ENCODE measurements at regions not wholly inside any gene's neighbourhood (a gene's known extent, or its start where the extent isn't known, plus 50 kb on each side); places are given as distances from the start of the nearest gene placed in this dataset.
"Not testable (repeated sequence)": the region's sequence is repeated elsewhere in the genome, so short reads cannot be mapped to it uniquely, and the experiment has no call there.

DNA sequence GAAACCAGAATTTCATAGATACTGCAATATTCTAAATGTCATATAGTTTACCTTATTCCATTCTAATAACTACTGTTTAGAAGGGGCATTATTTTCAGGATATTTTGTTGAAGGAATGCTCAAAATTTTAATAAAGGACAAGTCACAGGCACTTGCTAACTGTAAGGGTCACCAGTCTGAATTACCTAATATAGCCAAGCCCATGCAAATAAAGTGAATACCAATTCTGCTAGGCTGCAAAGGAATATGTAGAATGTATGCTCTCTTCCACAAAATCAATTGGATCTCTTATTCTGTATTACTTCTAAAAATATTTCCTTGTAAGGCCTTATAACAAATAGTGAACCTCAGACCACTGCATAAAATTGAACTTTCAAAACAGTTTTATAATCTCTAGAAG is 52.3 kb upstream of the FAT4 start:
- intact Hi-C loops (cut with DNase I) = no loop called here
- no peak for ATAC-seq
- no peak for DNase-seq (ENCODE audit: missing footprints)

DNA sequence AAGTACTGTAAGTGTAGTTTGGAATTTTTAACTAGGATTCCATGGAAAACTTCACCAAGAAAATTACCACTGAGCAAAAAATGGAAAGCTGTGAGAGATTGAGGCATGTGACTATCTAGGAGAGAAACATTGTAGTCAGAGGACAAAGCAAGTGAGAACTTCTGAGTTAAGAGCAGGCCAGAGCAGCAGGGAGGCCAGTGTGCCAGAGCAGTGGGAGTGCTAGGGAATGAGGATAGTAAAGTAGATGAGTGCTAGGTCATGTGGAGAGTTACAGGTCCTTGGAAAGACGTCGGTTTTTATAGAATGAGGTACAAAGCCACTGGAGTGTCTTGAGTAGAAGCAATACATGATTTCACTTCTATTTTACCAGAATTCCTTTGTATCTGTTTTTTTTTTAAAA is 52.7 kb upstream of the FAT4 start:
- intact Hi-C loops (cut with DNase I) = no loop called here
- DNase-seq (ENCODE audit: missing footprints) = no peak
- ATAC-seq = no peak

DNA sequence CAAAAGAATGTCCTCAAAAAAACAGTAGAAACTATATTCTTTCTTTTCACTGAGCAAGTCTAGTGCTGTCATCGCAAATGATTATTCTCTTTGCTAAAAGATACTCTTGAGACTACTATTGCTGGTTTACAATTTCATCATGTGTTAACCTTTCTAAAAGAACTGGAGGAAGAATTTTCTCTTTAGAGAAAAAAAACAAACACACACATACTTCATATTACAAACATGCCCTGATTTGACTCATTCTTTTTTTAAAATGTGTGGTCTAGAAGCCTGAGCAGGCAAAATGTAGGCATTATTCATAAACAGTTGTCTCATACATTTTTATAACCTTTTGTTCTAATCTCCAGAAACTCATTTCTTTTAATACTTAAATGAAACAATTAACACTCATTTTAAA is 60.6 kb upstream of the FAT4 start:
- ATAC-seq (no peak), DNase-seq (ENCODE audit: missing footprints) (no peak)
- intact Hi-C loops (cut with DNase I) = no loop called here

DNA sequence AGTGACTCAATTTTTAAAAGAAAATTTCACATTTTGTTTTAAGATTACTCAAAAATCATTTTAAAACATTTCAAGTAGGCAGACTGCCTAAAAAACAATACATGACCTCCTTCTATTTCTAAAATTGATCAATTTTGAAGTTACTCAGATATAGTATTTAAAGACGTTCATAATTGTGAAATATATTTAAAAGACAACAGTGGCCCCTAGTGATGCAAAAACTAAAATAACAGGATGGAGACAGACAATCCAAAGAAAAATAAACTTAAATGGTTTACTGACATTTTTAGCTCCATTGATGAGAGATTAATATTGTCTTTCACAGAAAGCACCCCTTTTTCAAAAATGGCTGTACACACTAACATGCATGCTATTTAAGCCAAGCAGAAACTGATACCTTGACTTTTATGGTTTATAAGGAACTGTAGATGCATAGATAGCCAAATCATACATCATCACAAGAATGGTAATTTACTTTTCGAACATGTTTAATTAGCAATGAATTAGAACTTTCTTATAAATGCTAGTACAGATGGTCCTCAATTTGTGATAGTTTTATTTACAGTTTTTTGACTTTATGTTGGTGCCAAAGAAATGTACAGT is 69.8 kb upstream of the FAT4 start:
- ATAC-seq (no peak), DNase-seq (ENCODE audit: missing footprints) (no peak)
- intact Hi-C loops (cut with DNase I) = loop anchor here (2.0 kb wide), 1 partner anchor 910 kb away; no protein-coding TSS in a partner anchor

DNA sequence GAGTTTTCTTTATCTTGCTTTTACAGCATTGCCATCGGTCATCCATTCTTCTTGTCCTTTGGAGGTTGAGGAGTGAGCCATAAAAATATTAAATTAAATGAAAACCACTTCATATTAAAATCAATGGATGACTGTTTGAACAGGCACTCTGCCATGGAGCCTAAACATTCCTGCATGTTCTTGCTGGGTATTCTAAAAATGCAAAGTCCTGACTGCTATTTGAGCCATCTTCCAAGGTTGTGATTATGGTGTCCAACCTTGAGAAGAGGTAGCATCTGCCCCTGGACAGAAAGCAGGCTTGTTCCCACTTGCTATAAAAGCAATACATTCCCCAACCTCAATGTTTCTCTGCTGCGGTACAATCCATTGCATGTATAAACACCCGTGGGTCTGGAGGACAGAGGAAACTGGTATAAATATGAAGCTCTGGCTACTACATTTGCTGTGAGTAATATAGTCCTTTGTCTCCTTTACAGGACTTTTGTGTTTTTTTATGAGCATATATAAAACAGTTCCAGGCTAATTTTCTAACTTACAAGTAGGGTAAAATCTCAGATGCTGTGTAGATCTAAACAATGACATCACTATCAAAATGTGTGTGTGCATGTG is 70.9 kb upstream of the FAT4 start:
- intact Hi-C loops (cut with DNase I) = loop anchor here (2.0 kb wide), 1 partner anchor 909 kb away; no protein-coding TSS in a partner anchor
- ATAC-seq (no peak), DNase-seq (ENCODE audit: missing footprints) (no peak)

DNA sequence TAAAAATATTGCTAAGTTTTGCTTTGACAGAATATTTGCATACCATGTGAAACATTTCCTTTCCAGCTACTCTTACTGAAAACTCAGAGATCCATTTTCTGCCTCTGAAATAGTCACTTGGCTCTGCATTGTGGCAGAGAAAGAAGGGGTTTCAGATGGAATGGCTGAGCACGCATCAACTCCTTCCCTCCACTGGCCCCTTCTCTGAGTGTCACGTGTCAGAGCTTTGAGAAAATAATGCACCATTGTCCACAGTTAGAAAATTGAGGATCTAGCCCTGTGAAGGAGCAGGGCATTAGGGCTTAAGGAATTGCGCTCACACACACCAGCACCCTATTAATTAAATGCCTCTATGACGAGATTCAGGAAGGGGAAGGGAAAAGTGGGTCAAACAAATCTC is 78.8 kb upstream of the FAT4 start:
- intact Hi-C loops (cut with DNase I) = no loop called here

DNA sequence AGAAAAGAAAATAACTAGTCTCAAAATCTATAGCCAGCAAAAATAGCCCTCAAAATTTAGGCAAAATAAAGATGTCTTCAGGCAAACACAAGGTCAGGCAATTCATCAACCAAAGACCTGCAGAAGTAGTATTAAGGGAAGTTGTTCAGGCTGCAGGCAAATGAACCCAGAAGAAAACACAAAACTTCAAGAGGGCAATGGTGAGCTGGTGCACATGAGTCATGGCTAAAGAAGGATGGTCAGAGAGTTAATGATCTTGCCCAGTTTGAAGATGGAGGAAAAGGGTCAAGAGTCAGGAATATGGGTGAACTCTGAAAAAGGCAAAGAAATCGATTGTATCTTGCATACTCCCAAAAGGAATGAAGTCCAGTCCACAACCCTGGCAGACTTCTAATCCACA is 83.1 kb upstream of the FAT4 start:
- no peak for ATAC-seq
- intact Hi-C loops (cut with DNase I) = no loop called here

More for the DNA sequence above, 78.8 kb upstream of the FAT4 start:
- DNase-seq (ENCODE audit: missing footprints) (no peak), ATAC-seq (no peak)

DNA sequence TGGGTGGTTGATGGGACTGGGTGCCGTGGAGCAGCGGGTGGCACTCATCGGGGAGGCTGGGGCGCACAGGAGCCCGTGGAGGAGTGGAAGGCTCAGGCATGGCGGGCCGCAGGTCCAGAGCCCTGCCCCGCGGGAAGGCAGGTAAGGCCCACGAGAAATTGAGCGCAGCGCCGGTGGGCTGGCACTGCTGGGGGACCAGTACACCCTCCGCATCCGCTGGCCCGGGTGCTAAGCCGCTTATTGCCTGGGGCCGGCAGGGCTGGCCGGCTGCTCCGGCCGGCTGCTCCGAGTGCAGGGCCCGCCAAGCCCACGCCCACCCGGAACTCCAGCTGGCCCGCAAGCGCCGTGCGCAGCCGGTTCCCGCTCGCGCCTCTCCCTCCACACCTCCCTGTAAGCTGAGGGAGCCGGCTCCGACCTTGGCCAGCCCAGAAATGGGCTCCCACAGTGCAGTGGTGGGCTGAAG is 85.1 kb upstream of the FAT4 start:
- intact Hi-C loops (cut with DNase I) = no loop called here
- DNase-seq (ENCODE audit: missing footprints) (no peak), ATAC-seq (no peak)

More for the DNA sequence above, 83.1 kb upstream of the FAT4 start:
- no peak for DNase-seq (ENCODE audit: missing footprints)

DNA sequence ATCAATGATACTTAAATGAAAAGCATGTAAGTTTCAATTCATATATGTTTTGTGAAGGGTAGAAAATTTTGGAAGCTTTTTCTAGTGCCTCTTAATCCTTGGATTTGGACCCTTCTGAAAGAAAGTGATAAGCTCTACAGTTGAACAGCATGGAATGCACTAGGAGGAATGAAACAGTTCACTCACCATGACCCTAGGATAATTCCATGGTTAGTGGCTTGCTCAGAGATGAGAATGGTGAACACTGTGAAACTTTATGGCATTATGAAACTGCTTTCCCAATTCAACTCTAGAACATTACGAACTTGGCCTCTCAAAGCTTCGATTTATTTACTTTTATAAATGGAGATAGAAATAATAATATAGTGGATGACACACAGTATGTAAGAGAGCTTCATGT is 88.9 kb upstream of the FAT4 start:
- DNase-seq (ENCODE audit: missing footprints) (no peak), ATAC-seq (no peak)
- intact Hi-C loops (cut with DNase I) = no loop called here

DNA sequence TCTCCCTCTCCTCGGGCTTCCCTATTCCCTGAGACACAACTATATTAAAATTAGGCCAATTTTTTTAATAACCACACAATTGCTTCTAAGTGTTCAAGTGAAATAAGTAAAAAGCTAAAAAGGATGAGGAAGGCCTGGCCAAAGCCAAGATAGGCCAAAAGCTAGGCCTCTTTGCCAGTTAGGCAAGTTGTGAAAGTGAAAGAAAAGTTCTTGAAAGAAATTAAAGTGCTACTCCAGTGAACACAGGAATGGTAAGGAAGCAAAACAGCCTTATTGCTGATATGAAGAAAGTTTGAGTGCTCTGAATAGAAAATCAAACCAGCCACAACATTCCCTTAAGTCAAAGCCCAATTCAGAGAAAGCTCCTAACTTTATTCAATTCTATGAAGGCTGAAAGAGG is 114.2 kb upstream of the FAT4 start:
- no peak for DNase-seq (ENCODE audit: missing footprints)
- intact Hi-C loops (cut with DNase I) = no loop called here

DNA sequence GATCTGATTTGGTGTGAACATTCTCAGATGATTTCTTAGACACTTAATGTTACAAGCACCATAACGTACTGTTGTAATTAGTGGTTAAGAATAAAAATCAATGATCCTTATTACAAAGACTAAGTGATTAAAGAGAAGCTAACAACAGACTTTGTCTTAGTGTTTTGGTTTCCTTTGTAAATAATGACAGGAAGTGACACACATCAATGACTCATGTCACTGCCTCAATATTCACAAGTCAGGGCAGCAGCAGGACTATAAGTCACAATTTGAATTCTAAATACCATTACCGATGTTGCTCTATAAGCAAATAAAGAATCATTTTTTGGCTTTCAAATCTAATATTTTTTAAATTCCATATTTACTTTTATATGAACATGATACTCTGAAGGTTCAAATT is 115.8 kb upstream of the FAT4 start:
- intact Hi-C loops (cut with DNase I) = no loop called here
- no peak for ATAC-seq

More for the DNA sequence above, 114.2 kb upstream of the FAT4 start:
- no peak for ATAC-seq

DNA sequence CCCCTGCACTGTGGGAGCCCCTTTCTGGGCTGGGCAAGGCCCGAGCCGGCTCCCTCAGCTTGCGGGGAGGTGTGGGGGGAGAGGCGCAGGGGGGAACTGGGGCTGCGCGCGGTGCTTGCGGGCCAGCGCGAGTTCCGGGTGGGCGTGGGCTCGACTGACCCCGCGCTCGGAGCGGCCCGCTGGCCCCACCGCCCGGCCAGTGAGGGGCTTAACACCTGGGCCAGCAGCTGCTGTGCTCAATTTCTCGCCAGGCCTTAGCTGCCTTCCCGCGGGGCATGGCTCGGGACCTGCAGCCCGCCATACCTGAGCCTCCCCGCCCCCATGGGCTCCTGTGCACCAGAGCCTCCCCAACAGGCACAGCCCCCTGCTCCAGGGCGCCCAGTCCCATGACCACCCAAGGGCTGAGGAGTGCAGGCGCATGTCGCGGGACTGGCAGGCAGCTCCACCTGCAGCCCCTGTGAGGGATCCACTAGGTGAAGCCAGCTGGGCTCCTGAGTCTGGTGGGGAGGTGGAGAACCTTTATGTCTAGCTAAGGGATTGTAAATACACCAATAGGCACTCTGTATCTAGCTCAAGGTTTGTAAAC is 122.8 kb upstream of the FAT4 start:
- peak; percentile 47 for DNase-seq (ENCODE audit: missing footprints)

More for the DNA sequence above, 115.8 kb upstream of the FAT4 start:
- no peak for DNase-seq (ENCODE audit: missing footprints)

DNA sequence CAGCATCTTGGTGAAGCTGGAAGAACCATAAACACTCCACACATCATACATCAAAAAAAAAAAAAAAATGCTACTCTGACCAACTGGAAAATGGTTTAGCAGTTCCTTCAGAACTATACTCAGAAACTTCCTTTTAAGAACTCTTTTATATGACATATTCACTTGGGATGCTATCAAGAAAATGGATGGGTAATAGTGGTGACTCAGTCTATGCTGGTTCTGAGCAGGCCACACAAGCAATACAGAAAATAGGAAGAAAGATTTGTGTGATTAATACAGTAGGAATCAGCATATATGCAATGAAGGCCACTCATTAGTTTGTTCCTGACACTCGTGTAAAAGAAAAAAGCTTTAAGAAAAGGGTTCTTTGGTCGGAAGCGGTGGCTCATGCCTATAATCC is 123.5 kb upstream of the FAT4 start:
- intact Hi-C loops (cut with DNase I) = no loop called here
- ATAC-seq = no peak
- DNase-seq (ENCODE audit: missing footprints) = no peak

More for the DNA sequence above, 122.8 kb upstream of the FAT4 start:
- intact Hi-C loops (cut with DNase I); ATAC-seq: not testable (repeated sequence)

DNA sequence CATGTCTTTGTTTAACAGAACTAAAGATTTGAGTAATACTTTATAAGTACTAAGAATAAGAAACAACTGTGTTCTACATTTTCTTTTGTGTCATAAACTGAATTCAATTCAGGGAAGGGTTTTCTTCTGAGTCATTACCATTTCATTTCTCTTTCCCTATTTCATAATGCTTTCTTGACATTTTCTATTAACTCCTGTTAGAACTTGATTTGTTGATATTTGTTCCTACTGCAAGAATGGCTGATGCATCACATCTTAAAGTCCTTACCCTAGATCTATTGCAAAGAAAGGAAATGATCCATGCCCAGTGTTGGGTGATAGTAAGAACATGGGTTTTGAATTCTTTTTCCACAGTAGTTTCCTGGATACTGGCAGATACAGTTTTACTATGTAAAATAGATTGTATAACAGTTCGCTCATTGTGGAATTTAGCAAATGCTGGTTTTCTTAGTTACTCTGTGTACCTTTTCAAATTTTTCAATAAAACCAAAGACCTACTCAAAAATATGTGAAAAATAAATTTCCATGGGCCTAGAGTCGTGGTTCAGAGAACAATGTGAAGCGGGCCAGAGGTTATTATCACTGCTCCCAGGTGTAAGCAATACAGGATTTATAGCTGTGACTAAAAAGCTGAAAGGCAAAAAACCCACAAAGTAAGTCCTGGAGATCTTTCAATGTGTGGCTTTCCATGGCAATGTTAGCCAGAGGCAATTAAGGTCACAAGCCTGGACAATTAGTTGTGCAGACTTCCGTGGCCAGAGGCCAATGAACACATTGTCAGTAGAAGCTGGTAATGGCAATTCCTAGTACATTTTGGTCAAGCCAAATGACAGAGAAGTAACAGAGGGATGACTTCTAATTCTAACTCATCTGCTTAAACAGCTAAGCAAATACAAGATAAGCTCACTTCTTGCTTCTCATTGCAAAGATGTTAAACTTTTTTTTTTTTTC is 127.3 kb upstream of the FAT4 start:
- ATAC-seq (no peak), DNase-seq (ENCODE audit: missing footprints) (no peak)
- intact Hi-C loops (cut with DNase I) = no loop called here

DNA sequence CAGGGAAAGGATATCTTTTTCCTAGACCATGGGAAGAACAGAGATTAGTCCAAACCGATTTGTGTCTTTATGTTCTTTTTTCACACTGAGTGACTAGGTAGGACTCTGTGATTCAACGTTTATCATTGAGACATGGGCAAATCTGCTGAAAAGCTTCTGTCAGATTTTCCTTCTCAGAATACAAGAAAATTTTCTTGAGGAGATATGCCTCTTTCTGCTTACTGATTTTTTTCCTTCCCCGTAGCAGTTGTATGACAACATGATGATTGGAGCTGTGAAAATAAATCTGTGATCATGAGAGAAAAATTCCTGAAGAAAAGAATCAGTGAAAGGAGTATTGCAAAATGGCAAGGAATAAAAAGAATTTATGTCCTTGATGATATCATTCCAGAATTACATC is 130.6 kb upstream of the FAT4 start:
- DNase-seq (ENCODE audit: missing footprints) = no peak
- intact Hi-C loops (cut with DNase I) = no loop called here
- no peak for ATAC-seq

DNA sequence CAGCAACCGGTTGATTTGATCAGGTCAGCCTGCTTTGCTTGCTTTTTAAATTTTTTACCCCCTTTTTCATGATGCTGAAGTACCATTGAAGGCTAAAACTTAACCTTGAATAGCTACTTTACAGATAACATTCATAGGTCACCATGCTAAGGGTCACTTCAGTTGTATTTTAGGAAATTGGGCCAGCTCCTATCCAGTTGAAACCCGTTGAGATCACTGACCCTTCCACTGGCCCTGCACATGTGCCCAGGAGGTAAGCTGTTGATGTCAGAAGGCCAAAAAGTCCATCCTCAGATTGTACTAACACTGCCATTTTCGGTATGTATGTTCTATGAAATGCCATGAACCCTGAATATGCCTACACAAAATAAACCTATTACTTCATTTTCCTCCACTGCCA is 133.0 kb upstream of the FAT4 start:
- intact Hi-C loops (cut with DNase I) = no loop called here

DNA sequence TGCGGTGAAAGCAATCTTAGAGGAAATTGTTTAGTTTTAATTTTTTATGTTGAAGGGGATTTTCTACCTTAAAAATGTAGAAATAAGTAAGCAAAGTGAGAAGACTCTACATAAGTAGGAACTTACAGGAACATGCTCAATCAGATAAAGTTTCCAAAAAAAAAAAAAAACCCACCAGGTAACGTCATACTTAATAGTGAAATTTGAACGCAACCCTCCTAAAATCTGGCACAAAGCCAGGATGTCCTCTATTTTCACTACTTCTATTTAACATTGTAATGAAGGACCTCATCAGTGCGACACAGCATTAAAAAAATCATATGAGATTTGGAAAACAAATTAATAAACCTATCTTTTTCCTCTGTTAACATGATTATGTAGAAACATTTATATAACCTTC is 135.0 kb upstream of the FAT4 start:
- intact Hi-C loops (cut with DNase I) = no loop called here
- ATAC-seq (no peak), DNase-seq (ENCODE audit: missing footprints) (no peak)

More for the DNA sequence above, 133.0 kb upstream of the FAT4 start:
- ATAC-seq (no peak), DNase-seq (ENCODE audit: missing footprints) (no peak)

DNA sequence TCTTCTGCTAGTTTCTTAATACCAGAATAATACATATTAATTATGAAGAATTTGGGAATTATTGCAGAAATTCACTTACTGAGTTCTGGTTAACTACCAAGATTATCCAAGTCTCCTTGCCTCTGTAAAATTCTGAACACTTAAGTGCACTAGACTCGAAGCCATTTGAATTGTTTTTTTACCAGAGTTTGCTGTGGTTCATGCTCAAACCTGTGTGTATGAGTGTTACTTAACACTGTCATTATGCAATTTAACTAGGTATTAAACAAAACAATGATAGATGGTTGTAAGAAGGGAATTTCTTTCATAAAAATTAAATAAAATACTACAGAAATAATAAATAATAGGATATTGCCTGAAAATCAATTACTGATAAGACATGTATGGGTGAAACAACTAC is 145.6 kb upstream of the FAT4 start:
- intact Hi-C loops (cut with DNase I) = no loop called here
- no peak for ATAC-seq
- DNase-seq (ENCODE audit: missing footprints) = no peak

DNA sequence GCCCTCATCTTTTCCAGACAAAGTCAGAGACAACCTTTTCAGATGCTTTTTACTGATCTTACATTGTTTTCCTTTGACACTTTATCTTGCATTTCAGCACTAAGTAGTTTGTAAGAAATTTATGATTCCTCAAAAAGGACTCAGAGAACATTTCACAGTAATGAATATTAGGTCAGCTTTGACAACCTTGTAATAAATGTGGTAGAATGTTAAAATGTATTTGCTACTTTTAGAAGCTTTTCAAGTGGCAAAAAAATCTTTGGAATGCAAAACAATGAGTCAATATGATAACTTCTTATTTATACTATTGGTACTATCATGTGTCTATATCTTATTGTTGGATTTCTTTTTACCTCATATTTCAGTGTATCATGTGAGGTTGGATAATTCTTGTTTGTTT is 146.2 kb upstream of the FAT4 start:
- intact Hi-C loops (cut with DNase I) = no loop called here
- ATAC-seq (no peak), DNase-seq (ENCODE audit: missing footprints) (no peak)
